GM13977 (cell line): ENCODE measurements at regions not wholly inside any gene's neighbourhood (a gene's known extent, or its start where the extent isn't known, plus 50 kb on each side); places are given as distances from the start of the nearest gene placed in this dataset.
"Not testable (repeated sequence)": the region's sequence is repeated elsewhere in the genome, so short reads cannot be mapped to it uniquely, and the experiment has no call there.

ENCODE experiments used
- DNase-seq: peaks from one replicate; pipeline ENCODE4 v3.0.0; 2012; ENCODE audit warnings: low spot score
- in situ Hi-C: fragments of 300-500 bp; cut with MboI; formaldehyde crosslinking; loops from one replicate; pipeline ENCODE4 v1.12.0; 2022; ENCODE audit warnings: low sequenced_read_pairs, low pct_unique_long_range_greater_than_20kb, mixed read lengths, inconsistent platforms; ENCODE audit not compliant: unreplicated experiment
- TF ChIP-seq, protein P1 (sequence below): IDR thresholded peaks from 2 replicates; pipeline ENCODE4 v1.5.1; 2012; ENCODE audit warnings: mild to moderate bottlenecking, control low read depth; ENCODE audit not compliant: insufficient read depth; ENCODE audit errors: extremely low read depth, missing control alignments

DNA sequence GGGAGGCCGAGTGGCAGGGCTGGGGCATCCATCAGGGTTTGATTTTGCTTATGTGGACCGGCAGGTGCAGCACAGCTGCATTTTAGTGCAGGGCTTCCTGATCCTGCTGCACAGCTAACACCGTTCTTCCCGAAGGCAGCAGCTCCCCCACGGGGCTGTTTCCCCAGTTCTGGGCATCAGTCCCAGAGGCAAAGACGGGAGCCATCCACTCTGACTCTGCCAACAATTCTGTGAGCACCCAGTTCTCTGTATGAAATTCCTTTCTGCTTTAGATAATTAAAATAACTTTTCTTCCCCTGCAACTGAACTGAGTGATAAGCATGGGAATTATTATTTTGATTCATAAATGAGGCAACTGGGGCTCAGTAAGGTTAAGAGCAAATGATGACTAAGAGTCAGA, 262.9 kb upstream of the ATP10A start:
- TF ChIP-seq, protein P1, sequence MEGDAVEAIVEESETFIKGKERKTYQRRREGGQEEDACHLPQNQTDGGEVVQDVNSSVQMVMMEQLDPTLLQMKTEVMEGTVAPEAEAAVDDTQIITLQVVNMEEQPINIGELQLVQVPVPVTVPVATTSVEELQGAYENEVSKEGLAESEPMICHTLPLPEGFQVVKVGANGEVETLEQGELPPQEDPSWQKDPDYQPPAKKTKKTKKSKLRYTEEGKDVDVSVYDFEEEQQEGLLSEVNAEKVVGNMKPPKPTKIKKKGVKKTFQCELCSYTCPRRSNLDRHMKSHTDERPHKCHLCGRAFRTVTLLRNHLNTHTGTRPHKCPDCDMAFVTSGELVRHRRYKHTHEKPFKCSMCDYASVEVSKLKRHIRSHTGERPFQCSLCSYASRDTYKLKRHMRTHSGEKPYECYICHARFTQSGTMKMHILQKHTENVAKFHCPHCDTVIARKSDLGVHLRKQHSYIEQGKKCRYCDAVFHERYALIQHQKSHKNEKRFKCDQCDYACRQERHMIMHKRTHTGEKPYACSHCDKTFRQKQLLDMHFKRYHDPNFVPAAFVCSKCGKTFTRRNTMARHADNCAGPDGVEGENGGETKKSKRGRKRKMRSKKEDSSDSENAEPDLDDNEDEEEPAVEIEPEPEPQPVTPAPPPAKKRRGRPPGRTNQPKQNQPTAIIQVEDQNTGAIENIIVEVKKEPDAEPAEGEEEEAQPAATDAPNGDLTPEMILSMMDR = no peak
- DNase-seq = no peak
- in situ Hi-C loops = no loop called here

DNA sequence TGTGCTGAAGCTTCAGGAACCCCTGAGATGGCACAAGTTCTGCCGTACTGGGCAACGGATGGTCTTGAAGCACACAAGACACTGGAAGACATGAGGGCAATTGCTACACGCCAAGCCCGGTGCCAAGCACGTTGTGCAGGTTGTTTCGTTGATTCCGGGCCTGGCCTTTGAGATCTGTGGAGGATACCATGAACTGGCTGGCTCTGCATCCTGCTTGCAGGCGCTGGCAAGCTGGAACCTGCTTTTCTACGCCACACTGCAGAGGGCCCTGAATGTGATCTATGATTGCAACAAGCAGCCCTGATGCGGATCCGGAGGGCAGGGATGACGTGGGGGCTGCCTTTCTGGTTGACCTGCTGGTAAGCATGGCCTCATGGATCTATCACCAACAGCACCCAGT, 262.5 kb upstream of the ATP10A start:
- in situ Hi-C loops = no loop called here
- TF ChIP-seq, protein P1 = no peak
- no peak for DNase-seq

DNA sequence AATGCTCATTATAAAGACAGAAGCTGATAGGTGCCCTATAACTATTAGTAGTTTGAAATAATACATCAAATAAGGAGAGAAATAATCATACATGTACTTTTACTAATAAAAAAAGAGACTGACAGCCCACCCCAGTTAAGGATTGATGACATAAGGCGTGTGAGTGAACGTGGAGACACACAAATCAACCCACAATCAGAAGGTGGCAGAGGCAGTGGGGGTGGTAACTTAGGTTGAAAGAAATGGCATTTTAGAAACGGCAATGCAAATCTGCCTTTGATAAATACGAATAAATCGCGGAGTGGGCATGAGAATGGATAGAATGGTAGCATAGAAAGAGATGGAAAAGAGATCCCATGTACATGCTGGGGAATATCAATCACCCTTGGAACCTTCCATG, 256.2 kb upstream of the ATP10A start:
- DNase-seq = no peak
- in situ Hi-C loops = no loop called here
- TF ChIP-seq, protein P1 = no peak

DNA sequence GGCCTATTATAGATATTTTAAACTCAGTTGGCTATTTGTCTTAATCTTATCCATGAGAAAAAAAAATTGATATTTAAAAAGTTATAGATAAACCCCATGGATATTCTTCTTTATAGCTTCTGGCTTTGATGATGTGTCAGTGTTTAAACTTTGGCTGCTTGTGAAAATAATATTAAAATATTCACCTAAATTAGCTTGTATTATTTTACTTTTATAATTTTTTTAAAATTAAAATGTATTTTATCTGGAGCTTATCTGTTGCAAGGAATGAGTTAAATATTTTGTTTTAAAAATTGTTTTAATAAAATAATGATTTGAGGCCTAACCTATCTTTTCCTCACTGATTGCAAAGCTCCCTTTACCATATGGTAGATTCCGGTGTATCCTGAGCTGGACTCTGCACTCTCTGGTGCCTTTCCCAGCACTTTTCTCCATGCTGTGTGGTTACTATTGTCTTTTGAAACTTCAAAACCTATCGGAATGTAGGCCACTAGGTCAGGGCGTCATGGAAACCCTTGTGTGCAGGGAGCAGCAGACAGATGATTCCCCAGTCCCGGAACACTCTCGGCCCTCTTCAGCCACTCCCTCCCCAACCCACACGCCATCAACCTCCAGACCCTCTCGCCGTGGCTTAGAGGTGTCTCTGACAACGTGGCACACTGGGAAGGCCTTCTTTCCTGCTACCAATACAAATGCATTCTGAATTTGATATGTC, 252.3 kb upstream of the ATP10A start:
- DNase-seq = no peak
- in situ Hi-C loops = no loop called here
- TF ChIP-seq, protein P1 = no peak

DNA sequence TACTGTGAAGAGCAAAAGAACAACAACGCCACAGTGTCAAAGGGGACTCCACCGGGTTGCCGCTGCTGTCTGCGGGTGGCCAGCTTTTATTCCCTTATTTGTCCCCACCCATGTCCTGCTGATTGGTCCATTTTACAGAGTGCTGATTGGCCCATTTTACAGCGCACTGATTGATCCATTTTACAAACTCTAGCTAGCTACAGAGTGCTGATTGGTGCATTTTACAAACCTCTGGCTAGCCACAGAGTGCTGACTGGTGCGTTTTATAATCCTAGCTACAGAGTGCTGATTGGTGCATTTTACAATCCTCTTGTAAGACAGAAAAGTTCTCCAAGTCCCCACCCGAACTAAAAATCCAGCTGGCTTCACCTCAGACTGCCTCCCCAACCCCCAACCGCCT, 251.0 kb upstream of the ATP10A start:
- in situ Hi-C loops, DNase-seq: not testable (repeated sequence)

DNA sequence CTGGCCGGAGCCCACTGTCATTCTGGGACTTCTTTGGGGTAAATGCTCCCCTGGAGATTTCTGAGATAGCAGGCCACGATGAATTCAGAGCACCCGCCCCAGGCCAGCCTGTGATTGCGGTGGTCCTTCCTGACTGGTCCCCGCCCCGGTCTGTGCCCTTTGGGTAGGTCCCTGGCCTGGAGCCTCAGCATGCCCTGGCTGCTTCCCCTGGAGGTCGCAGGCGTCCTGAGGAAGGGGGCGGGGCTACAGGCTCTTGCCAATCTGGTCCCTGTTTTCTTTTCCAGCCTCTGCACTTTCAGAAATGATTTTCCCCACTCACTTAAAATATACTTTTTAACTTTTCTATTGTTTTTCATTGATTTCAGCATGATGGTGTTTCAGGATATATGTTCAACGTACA, 250.2 kb upstream of the ATP10A start:
- in situ Hi-C loops = no loop called here
- DNase-seq = no peak
- TF ChIP-seq, protein P1 = no peak

DNA sequence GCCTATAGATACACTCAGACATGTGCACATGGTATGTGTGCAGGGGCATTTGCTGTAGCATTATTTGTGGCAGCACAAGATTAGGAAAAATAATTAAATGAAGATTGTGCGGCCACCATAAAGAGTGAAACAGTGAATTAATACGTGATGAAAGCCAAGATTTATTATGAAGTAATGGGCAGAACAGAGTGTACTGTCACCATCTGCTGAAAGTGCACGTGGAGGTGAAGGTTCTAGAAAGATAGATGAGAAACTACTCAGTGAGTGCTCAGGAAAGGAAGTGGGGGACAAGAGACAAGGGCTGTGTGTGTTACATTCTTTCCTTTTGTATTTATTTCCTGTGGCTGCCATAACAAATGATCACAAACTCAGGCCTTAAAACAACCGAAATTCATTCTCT, 246.1 kb upstream of the ATP10A start:
- in situ Hi-C loops = no loop called here
- TF ChIP-seq, protein P1 = no peak

More for the DNA sequence above, 246.1 kb upstream of the ATP10A start:
- DNase-seq = no peak
